ENCODE measurements at regions not wholly inside any gene's neighbourhood (a gene's known extent, or its start where the extent isn't known, plus 50 kb on each side); places are given as distances from the start of the nearest gene placed in this dataset.

GRCh38 chr2:106041150-106041549 is 153.0 kb downstream of the UXS1 start:
- no peak for DNase-seq

GRCh38 chr2:106039634-106040315 is 154.3 kb downstream of the UXS1 start:
- no peak for DNase-seq

GRCh38 chr2:106038601-106039375 is 155.3 kb downstream of the UXS1 start:
- no peak for DNase-seq

GRCh38 chr2:106037932-106038331 is 156.2 kb downstream of the UXS1 start:
- no peak for DNase-seq

- no peak for DNase-seq
Measured at GRCh38 chr2:106037262-106037661, 156.8 kb downstream of the UXS1 start.

GRCh38 chr2:106034325-106034724 is 159.8 kb downstream of the UXS1 start:
- no peak for DNase-seq

- DNase-seq: no peak
Measured at GRCh38 chr2:106032676-106033075, 161.4 kb downstream of the UXS1 start.

- peak; percentile 60 for DNase-seq
Measured at GRCh38 chr2:106030287-106031268, 163.5 kb downstream of the UXS1 start.

- no peak for DNase-seq
Measured at GRCh38 chr2:106028192-106028591, 165.9 kb downstream of the UXS1 start.

GRCh38 chr2:106026271-106027190 is 167.6 kb downstream of the UXS1 start:
- DNase-seq: no peak

GRCh38 chr2:106025796-106026195 is 168.3 kb downstream of the UXS1 start:
- DNase-seq: no peak

- DNase-seq: no peak
Measured at GRCh38 chr2:106021662-106022028, 172.5 kb downstream of the UXS1 start.

- no peak for DNase-seq
Measured at GRCh38 chr2:106020821-106021661, 173.1 kb downstream of the UXS1 start.

GRCh38 chr2:106020032-106020431 is 174.1 kb downstream of the UXS1 start:
- DNase-seq: no peak

- no peak for DNase-seq
Measured at GRCh38 chr2:106018141-106018540, 176.0 kb downstream of the UXS1 start.

- no peak for DNase-seq
Measured at GRCh38 chr2:106012591-106013347, 181.3 kb downstream of the UXS1 start.

- no peak for DNase-seq
Measured at GRCh38 chr2:106012001-106012590, 182.0 kb downstream of the UXS1 start.

GRCh38 chr2:106011380-106011779 is 182.7 kb downstream of the UXS1 start:
- DNase-seq: no peak

- no peak for DNase-seq
Measured at GRCh38 chr2:106010818-106011355, 183.2 kb downstream of the UXS1 start.

GRCh38 chr2:106009096-106009495 is 185.0 kb downstream of the UXS1 start:
- DNase-seq: no peak

All from HCEC 1CT (cell line).